Stimulated activated naive CD4-positive, alpha-beta T cell (primary cell): ENCODE measurements at regions not wholly inside any gene's neighbourhood (a gene's known extent, or its start where the extent isn't known, plus 50 kb on each side); places are given as distances from the start of the nearest gene placed in this dataset.
"Not testable (repeated sequence)": the region's sequence is repeated elsewhere in the genome, so short reads cannot be mapped to it uniquely, and the experiment has no call there.

Source experiments
- DNase-seq, 6 experiments: peaks; one replicate each; lab custom pipeline; 2025; lab: John Stamatoyannopoulos, UW

DNA sequence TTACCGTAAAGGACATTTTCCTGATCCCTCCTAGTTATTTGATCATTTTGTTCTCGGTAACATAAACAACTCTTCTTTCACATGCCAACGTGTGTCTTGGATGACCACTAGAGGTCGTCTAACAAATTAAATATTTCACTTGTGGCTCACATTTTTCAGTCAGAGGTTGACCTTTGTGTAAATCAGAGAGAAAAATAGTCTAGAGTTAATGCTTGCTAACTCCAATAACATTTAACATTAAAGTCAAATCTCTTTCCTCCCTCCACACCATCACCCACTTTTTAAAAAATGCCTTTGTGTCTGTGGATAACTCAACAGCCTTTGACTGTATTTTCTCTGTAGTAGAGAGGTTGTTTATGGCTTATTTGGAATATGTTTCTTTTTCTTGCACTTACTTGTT, 220.5 kb upstream of the B3GALT2 start:
- DNase-seq: peak in 3 of 6 experiments; percentile 20 to 60 (median 55)

DNA sequence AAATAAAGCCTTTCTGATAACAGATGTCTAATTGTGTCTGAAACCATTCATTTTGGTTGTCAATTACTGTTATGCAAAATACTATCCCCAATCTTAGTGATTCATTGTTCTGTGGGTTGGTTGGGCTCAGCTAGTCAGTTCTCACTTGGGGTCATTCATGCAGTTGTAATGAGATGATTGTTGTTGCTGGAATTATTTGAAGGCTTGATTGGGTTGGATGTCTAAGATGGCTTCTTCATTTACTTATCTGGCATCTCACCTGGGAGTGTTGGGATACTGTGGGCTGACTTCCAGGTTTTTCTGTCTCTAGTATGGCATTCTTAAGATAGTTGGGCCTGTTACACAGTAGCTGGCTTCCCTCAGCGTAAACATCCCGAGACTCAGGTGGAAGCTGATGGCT, 217.8 kb upstream of the B3GALT2 start:
- no peak for DNase-seq

DNA sequence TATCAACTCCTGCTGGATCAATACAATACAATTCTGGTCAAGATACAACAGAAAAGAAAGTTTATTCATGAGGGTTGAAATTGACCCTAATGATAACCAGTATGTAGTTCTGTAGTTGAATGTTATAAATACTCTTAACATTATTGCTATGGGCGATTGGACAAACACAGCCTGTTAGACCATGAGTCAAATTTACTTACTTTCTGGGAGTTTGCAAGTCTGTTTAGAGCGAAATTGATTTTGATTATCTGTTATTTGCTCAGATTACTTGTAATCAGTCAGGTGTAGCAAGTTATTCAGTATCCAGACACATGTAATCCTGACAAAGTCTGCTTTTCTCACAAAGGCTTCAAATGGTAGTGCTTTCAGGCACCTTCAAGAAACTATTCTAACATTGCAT, 216.6 kb upstream of the B3GALT2 start:
- DNase-seq: no peak

DNA sequence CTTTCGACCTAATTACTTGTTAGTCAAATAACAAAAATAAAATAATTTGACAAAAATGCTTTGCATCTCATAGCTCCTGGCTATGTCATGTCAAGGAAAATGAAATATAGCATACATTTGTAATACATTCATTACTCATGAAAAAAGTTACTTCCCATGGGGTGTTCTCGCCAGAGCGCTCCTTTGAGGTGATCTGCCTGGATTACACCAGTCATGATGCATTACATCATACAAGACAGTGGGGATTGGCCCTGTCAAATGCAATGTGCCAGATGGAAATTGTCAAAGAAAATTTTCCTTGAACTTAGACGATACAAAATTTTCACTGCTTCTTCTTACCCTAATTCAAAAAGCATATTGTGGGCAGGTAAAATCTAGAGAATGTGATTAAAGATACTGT, 215.6 kb upstream of the B3GALT2 start:
- no peak for DNase-seq

DNA sequence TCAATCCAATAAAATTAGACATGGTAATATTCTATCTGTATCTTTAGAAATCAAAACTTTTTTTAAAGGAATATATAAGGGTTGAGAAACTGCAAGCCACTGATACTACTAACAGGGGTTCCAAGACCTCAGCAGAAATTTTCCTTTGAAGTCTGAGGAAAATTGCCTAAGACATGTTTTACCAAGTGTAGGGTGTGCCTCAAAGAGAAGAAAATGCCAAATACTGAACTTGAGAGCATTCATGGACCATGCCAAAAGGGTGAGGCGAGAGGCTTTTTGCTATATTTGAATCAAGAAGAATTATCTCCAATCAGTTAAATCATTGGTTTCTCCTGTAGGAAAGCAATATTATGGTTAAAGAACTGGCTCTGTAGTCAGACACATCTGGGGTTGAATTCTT, 207.9 kb upstream of the B3GALT2 start:
- DNase-seq: no peak

DNA sequence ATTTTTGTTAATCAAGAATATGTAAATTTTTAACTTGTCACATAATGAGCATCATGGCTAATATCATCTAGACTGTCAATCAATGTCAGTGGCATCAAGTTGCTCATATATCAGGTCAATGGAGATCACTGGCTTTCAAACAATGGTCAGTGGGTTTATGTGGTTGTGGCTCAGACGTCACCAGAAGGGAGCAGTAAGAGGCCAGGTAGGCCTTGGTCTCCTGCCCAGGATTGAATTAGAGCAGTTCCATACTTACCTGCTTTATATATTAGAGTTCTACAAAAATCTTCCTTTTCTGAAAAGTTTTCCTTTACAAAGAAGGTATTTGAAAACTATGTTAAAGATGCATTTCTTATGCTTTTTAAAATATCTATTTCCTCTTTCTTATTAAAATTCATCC, 206.3 kb upstream of the B3GALT2 start:
- DNase-seq: no peak

DNA sequence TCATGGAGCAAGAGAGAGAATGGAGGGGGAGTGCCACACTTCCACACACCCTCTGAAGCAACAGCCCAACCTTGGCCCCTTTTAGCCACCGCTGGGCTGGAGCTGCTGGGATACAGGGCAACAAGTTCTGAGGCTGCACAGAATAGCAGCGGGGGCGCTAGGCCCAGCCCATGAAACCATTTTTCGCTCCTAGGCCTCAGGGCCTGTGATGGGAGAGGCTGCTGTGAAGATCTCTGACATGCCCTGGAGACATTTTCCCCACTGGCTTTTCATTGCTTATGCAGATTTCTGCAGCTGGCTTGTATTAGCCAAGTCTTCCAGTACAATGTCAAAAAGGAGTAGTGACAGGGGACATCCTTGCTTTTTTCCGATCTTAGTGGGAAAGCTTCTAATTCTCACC, 202.3 kb upstream of the B3GALT2 start:
- DNase-seq: no peak

DNA sequence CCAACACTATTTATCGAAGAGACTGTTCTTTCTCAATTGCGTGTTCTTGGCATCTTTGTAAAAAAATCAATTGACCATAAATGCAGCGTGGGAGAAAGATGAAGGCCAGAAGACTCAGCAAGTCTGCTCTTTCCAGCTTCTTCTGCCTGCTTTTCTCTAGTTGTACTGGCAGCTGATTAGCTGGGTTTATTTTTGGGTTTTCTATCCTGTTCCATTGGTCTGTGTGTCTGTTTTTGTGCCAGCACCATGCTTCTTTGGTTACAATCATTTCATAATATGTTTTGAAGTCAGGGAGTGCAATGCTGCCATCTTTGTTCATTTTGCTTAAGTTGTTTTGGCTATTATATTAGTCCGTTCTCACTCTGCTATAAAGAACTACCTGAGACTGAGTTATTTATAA, 201.8 kb upstream of the B3GALT2 start:
- DNase-seq: no peak

DNA sequence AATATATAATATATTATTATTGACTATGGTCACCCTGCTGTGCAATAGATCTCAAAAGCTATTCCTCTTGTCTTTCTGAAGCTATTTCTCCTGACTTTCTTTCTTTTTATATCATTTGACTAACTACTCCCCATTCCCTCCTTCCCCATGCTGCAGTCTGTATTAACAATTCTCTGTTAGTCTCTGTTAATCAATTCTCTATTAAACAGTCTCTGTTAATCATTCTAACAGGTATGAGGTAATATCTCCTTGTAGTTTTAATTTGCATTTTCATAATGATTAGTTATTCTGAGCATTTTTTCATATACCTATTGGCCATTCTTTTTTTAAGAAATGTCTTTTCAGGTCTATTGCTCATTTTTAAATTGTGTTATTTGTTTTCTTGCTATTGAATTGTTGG, 201.0 kb upstream of the B3GALT2 start:
- DNase-seq: no peak

DNA sequence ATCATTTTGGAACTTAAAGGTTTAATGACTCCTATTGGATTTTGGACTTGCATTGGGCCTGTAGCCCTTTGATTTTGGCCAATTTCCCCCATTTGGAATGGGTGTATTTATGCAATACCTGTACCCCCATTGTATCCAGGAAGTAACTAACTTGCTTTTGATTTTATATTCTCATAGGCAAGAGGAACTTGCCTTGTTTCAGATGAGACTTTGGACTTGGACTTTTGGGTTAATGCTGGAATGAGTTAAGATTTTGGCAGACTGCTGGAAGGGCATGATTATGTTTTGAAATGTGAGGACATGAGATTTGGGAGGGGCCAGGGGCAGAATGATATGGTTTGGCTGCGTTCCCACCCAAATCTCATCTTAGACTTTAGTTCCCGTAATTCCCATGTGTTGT, 192.0 kb upstream of the B3GALT2 start:
- not testable (repeated sequence) for DNase-seq

DNA sequence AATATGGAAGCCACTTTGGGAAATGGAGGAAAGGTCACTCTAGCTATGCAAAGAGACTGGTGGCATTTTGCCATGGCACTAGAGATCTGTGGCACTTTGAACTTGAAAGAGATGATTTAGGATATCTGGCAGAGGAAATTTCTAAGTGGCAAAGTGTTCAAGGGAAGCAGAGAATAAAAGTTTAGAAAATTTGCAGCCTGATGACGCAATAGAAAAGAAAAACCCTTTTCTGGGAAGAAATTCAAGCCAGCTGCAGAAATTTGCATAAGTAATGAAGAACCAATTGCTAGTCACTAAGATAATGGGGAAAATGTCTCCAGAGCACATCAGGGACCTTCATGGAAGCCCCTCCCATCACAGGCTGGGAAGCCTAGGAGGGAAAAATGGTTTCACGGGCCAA, 191.1 kb upstream of the B3GALT2 start:
- DNase-seq: no peak

- no peak for DNase-seq
Observed at GRCh38 chr1:193372553-193372952, 186.1 kb upstream of the B3GALT2 start.

GRCh38 chr1:193368302-193368701, 181.9 kb upstream of the B3GALT2 start:
- DNase-seq: peak in 1 of 6 experiments; percentile 23

DNA sequence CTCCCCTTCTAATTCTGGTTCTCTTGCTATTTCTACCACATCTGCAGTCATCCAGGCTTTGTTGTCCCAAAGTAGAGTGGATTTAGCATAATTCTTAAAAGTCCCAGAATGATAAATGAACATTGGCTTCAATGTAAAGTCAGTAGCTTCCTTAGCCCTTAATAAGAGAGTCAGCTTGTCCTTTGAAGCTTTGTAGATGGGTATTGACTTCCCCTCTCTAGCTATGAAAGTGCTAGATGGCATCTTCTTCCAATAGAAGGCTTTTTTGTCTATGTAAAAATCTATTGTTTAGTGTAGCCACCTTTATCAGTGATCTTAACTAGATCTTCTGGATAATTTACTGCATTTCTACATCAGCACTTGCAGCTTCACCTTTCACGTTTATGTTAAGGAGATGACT, 181.4 kb upstream of the B3GALT2 start:
- no peak for DNase-seq

DNA sequence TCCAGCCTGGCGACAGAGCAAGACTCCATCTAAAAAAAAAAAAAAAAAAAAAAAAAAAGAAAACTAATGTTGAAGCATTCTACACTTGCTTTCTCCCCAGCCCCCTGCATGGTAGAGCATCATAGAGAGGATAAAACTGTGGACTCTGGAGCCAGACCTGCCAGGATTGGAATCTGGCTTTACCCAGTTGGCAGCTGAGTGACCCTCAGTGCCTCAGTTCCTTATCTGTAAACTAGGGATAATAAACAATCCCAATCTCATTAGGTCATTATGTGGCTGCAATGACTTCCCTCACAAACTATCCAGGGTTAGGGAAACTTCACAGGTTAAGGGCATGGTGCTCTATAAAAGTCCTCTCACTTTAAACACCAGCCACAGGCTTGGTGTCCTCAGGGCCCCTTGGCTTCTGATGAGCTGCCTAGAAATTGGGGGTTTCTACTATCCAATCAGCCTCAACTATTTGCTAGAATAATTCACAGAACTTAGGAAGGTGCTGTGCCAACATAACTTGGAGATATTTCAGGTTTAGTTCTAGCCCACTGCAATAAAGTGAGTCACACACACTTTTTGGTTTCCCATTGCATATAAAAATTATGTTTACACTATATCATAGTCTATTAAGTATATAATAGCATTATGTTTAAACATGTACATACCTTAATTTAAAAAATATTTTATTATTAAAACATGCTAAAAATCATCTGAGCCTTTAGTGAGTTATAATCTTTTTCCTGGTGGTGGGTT, 180.5 kb upstream of the B3GALT2 start:
- no peak for DNase-seq

DNA sequence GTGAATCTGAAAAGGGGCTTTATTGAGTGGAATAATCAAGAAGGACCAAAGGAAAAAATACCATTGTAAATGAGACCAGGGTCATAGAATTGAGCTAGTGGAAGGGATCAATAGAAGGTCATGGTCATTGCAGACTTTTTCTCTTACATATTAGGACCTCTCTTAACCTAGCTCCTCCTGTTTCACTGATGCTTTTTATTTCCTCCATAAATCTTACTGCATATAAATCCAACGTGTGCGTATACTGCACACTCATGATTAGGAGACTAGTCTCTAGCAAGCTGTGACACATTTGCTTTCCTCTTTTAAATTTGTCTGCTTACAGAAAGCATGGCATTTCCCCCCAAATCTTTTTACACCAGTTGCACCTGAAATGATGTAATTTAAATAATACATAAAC, 179.6 kb upstream of the B3GALT2 start:
- DNase-seq: no peak

DNA sequence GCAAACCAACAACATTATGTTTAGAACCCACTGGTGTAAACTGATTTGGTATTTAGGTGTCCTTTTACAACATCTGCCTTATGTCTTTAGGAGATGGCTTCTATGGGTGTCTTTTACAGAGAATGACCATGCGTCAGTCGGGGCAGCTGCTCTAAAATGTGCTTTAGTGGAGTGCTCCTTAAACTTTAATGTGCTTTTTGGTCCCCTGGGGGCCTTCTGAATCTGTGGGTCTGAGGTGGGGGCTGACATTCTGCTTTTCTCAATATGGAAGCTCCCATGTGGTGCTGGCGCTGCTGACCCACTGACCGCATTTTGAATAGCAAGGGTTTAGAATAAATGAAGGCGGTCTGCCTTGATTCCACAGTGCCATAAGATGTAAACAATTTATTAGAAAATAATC, 173.2 kb upstream of the B3GALT2 start:
- no peak for DNase-seq

GRCh38 chr1:193358419-193358818, 172.0 kb upstream of the B3GALT2 start:
- no peak for DNase-seq

- no peak for DNase-seq
Observed at GRCh38 chr1:193356249-193356648, 169.8 kb upstream of the B3GALT2 start.

GRCh38 chr1:193355626-193356025, 169.2 kb upstream of the B3GALT2 start:
- DNase-seq: no peak

DNA sequence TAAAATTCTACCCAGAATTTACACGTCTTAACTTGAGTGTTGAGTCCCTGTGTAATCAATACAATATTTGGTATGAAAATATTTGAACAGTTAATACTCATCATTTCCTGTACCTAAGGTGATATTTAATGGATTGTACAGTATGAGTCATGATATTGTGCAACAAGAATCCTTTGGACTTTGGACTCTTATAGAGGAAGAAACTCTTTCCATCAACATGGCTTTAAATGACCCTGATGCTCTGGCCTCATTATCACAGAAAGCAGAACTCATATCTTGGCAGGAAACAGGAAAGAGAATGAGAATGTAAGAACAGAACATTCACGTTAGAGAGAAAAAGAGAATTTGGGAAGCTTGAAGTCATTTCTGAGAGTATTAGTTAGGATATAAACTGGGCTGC, 168.8 kb upstream of the B3GALT2 start:
- DNase-seq: no peak

GRCh38 chr1:193348769-193349535, 162.5 kb upstream of the B3GALT2 start:
- DNase-seq: no peak

GRCh38 chr1:193348091-193348768, 161.8 kb upstream of the B3GALT2 start:
- DNase-seq: no peak
